SU-DHL-6 (cell line): ENCODE measurements at regions not wholly inside any gene's neighbourhood (a gene's known extent, or its start where the extent isn't known, plus 50 kb on each side); places are given as distances from the start of the nearest gene placed in this dataset.

ENCODE experiments used
- EZH2phosphoT487 ChIP-seq: fragments of 200-600 bp; sonication (generic), shearing (Covaris generic); conservative IDR thresholded peaks from 2 replicates; pipeline ENCODE4 v1.6.1; 2018; ENCODE audit warnings: mild to moderate bottlenecking, antibody characterized with exemption, low read length, moderate library complexity, mixed read lengths
- TF ChIP-seq, protein P1 (sequence below): fragments of 200-600 bp; sonication (generic); IDR thresholded peaks from one replicate; pipeline ENCODE4 v1.5.1; 2017; ENCODE audit warnings: antibody characterized with exemption, mild to moderate bottlenecking, low read length, moderate library complexity; ENCODE audit not compliant: insufficient read depth, poor library complexity, severe bottlenecking

- TF ChIP-seq, protein P1, sequence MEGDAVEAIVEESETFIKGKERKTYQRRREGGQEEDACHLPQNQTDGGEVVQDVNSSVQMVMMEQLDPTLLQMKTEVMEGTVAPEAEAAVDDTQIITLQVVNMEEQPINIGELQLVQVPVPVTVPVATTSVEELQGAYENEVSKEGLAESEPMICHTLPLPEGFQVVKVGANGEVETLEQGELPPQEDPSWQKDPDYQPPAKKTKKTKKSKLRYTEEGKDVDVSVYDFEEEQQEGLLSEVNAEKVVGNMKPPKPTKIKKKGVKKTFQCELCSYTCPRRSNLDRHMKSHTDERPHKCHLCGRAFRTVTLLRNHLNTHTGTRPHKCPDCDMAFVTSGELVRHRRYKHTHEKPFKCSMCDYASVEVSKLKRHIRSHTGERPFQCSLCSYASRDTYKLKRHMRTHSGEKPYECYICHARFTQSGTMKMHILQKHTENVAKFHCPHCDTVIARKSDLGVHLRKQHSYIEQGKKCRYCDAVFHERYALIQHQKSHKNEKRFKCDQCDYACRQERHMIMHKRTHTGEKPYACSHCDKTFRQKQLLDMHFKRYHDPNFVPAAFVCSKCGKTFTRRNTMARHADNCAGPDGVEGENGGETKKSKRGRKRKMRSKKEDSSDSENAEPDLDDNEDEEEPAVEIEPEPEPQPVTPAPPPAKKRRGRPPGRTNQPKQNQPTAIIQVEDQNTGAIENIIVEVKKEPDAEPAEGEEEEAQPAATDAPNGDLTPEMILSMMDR, result peak; percentile 42
- no peak for TF ChIP-seq EZH2phosphoT487
Observed at GRCh38 chrX:33434256-33435092, 223.1 kb upstream of the DMD start.
